ENCODE measurements at regions not wholly inside any gene's neighbourhood (a gene's known extent, or its start where the extent isn't known, plus 50 kb on each side); places are given as distances from the start of the nearest gene placed in this dataset.

GRCh38 chr21:28731700-28732321 is 260.9 kb downstream of the LTN1 start:
- WGBS (ENCODE audit: low lambda C conversion rate, missing lambda C conversion rate), result 81% methylated on average over 6 of the region's 6 CpGs
- no peaks in the 10 kb centered on the region for H3K36me3 ChIP-seq (replicated peaks; ENCODE audit: insufficient read depth, low read depth)

GRCh38 chr21:28729887-28730286 is 262.8 kb downstream of the LTN1 start:
- Histone ChIP-seq H2AFZ (no peak overlapping the region), H3K79me2 (no peaks in the 10 kb centered on the region), H3K27ac (no peak overlapping the region), H3K27me3 (no peaks in the 10 kb centered on the region), H3K4me2 (no peak overlapping the region), H3K4me3 (no peak overlapping the region), H3K4me1 (ENCODE audit: insufficient read depth) (no peaks in the 10 kb centered on the region), H3K9me3 (ENCODE audit: low read depth) (no peaks in the 10 kb centered on the region), H3K36me3 (replicated peaks; ENCODE audit: insufficient read depth, low read depth) (no peaks in the 10 kb centered on the region), H4K20me1 (ENCODE audit: insufficient read depth, poor library complexity, severe bottlenecking) (no peaks in the 10 kb centered on the region), H3K9me2 (replicated peaks; ENCODE audit: insufficient read depth) (no peaks in the 10 kb centered on the region)
- TF ChIP-seq CTCF (IDR thresholded peaks at IDR 0.05; ENCODE audit: poor library complexity) (no peak), EZH2 (IDR thresholded peaks at IDR 0.05; ENCODE audit: borderline replicate concordance) (no peak), EZH2phosphoT487 (IDR thresholded peaks at IDR 0.05; ENCODE audit: low read depth, severe bottlenecking, unreplicated experiment) (no peak)
- no peak for DNase-seq (ENCODE audit: low spot score)
- 39% methylated on average over 6 of the region's 6 CpGs for WGBS (ENCODE audit: low lambda C conversion rate, missing lambda C conversion rate)

More at GRCh38 chr21:28731700-28732321, 260.9 kb downstream of the LTN1 start:
- H4K20me1 ChIP-seq (ENCODE audit: insufficient read depth, poor library complexity, severe bottlenecking), result no peaks in the 10 kb centered on the region
- no peaks in the 10 kb centered on the region for H3K27me3 ChIP-seq
- no peak for TF ChIP-seq CTCF (IDR thresholded peaks at IDR 0.05; ENCODE audit: poor library complexity)
- no peak for TF ChIP-seq EZH2phosphoT487 (IDR thresholded peaks at IDR 0.05; ENCODE audit: low read depth, severe bottlenecking, unreplicated experiment)
- H3K4me3 ChIP-seq, result no peak overlapping the region
- H3K4me1 ChIP-seq (ENCODE audit: insufficient read depth), result no peaks in the 10 kb centered on the region
- H3K9me3 ChIP-seq (ENCODE audit: low read depth), result no peaks in the 10 kb centered on the region
- H3K79me2 ChIP-seq, result no peaks in the 10 kb centered on the region
- H2AFZ ChIP-seq, result no peak overlapping the region
- H3K9me2 ChIP-seq (replicated peaks; ENCODE audit: insufficient read depth), result no peaks in the 10 kb centered on the region
- no peak for DNase-seq (ENCODE audit: low spot score)
- no peak overlapping the region for H3K4me2 ChIP-seq
- no peak overlapping the region for H3K27ac ChIP-seq

GRCh38 chr21:28727809-28728208 is 264.9 kb downstream of the LTN1 start:
- no peaks in the 10 kb centered on the region for H3K9me2 ChIP-seq (replicated peaks; ENCODE audit: insufficient read depth)
- H3K27me3 ChIP-seq, result no peaks in the 10 kb centered on the region
- H3K79me2 ChIP-seq, result no peaks in the 10 kb centered on the region
- no peak overlapping the region for H3K4me2 ChIP-seq
- no peak for TF ChIP-seq EZH2 (IDR thresholded peaks at IDR 0.05; ENCODE audit: borderline replicate concordance)
- no peak for TF ChIP-seq EZH2phosphoT487 (IDR thresholded peaks at IDR 0.05; ENCODE audit: low read depth, severe bottlenecking, unreplicated experiment)
- TF ChIP-seq CTCF (IDR thresholded peaks at IDR 0.05; ENCODE audit: poor library complexity), result no peak
- H2AFZ ChIP-seq, result no peak overlapping the region
- WGBS (ENCODE audit: low lambda C conversion rate, missing lambda C conversion rate), result 88% methylated on average over 1 of the region's 1 CpG
- no peaks in the 10 kb centered on the region for H3K9me3 ChIP-seq (ENCODE audit: low read depth)
- H3K4me3 ChIP-seq, result no peak overlapping the region
- no peaks in the 10 kb centered on the region for H3K36me3 ChIP-seq (replicated peaks; ENCODE audit: insufficient read depth, low read depth)
- no peak for DNase-seq (ENCODE audit: low spot score)
- no peaks in the 10 kb centered on the region for H4K20me1 ChIP-seq (ENCODE audit: insufficient read depth, poor library complexity, severe bottlenecking)
- H3K27ac ChIP-seq, result no peak overlapping the region
- H3K4me1 ChIP-seq (ENCODE audit: insufficient read depth), result no peaks in the 10 kb centered on the region
